ENCODE measurements at regions not wholly inside any gene's neighbourhood (a gene's known extent, or its start where the extent isn't known, plus 50 kb on each side); places are given as distances from the start of the nearest gene placed in this dataset.
A peak's percentile ranks its signal among the peaks of the same experiment; 100 is the strongest.

- no peaks in the 10 kb centered on the region for H3K9me1 ChIP-seq (ENCODE audit: control insufficient read depth, extremely low read depth, insufficient read depth, low read length)
- DNase-seq (ENCODE audit: low read depth, low spot score) (no peak), FAIRE-seq (no peak)
- no peaks in the 10 kb centered on the region for H4K20me1 ChIP-seq (ENCODE audit: control insufficient read depth, extremely low read depth, insufficient read depth, low read length)
- H3K36me3 ChIP-seq (ENCODE audit: control insufficient read depth in 2 of 2, extremely low read depth in 1 of 2, insufficient read depth in 2 of 2, low read length in 2 of 2): no peaks in the 10 kb centered on the region
- H3K4me1 ChIP-seq (ENCODE audit: control insufficient read depth, extremely low read depth, insufficient read depth, low read length): no peaks in the 10 kb centered on the region
- dilution Hi-C loops (cut with MboI; ENCODE audit: extremely low pct_ligation_motif_present, low sequenced_read_pairs): no loop called here
- H3K4me3 ChIP-seq (ENCODE audit: control insufficient read depth in 2 of 3, extremely low read depth in 1 of 3, insufficient read depth in 2 of 3, low read depth in 1 of 3, low read length in 3 of 3): no peak overlapping the region
- H2AFZ ChIP-seq (ENCODE audit: control insufficient read depth, low read length): no peak overlapping the region
- no peaks in the 10 kb centered on the region for H3K27me3 ChIP-seq (ENCODE audit: control insufficient read depth, extremely low read depth, insufficient read depth, low read length)
- H3K9ac ChIP-seq (ENCODE audit: control insufficient read depth, extremely low read depth, insufficient read depth, low read length): no peak overlapping the region
- H3K4me2 ChIP-seq (ENCODE audit: control insufficient read depth, extremely low read depth, insufficient read depth, low read depth, low read length): no peak overlapping the region
- TF ChIP-seq EZH2 (IDR thresholded peaks at IDR 0.05; ENCODE audit: low read length) (no peak), CTCF (optimal IDR thresholded peaks at IDR 0.05 in 1 of 3, IDR thresholded peaks at IDR 0.05 in 1 of 3, conservative IDR thresholded peaks at IDR 0.05 in 1 of 3; ENCODE audit: extremely low read depth in 1 of 3, insufficient read depth in 2 of 3, low read length in 3 of 3) (no peak)
- no peaks in the 10 kb centered on the region for H3K9me3 ChIP-seq (ENCODE audit: control insufficient read depth, low read depth, low read length)
- H3K79me2 ChIP-seq (ENCODE audit: control insufficient read depth, insufficient read depth, low read length): no peaks in the 10 kb centered on the region
- no peak overlapping the region for H3K27ac ChIP-seq (ENCODE audit: control insufficient read depth, insufficient read depth, low read length)
Observed at GRCh38 chr22:33129621-33130020, 71.4 kb upstream of the SYN3 start.

- no peak overlapping the region for H3K27ac ChIP-seq (ENCODE audit: control insufficient read depth, insufficient read depth, low read length)
- H3K4me2 ChIP-seq (ENCODE audit: control insufficient read depth, extremely low read depth, insufficient read depth, low read depth, low read length): no peak overlapping the region
- H3K36me3 ChIP-seq (ENCODE audit: control insufficient read depth in 2 of 2, extremely low read depth in 1 of 2, insufficient read depth in 2 of 2, low read length in 2 of 2): no peaks in the 10 kb centered on the region
- H3K9ac ChIP-seq (ENCODE audit: control insufficient read depth, extremely low read depth, insufficient read depth, low read length): no peak overlapping the region
- no peak overlapping the region for H2AFZ ChIP-seq (ENCODE audit: control insufficient read depth, low read length)
- TF ChIP-seq CTCF (optimal IDR thresholded peaks at IDR 0.05 in 1 of 3, IDR thresholded peaks at IDR 0.05 in 1 of 3, conservative IDR thresholded peaks at IDR 0.05 in 1 of 3; ENCODE audit: extremely low read depth in 1 of 3, insufficient read depth in 2 of 3, low read length in 3 of 3) (peak; percentile 57 to 69 (median 58)), EZH2 (IDR thresholded peaks at IDR 0.05; ENCODE audit: low read length) (no peak)
- no peak overlapping the region for H3K4me3 ChIP-seq (ENCODE audit: control insufficient read depth in 2 of 3, extremely low read depth in 1 of 3, insufficient read depth in 2 of 3, low read depth in 1 of 3, low read length in 3 of 3)
- DNase-seq (ENCODE audit: low read depth, low spot score): no peak
- H3K9me1 ChIP-seq (ENCODE audit: control insufficient read depth, extremely low read depth, insufficient read depth, low read length): no peaks in the 10 kb centered on the region
- H4K20me1 ChIP-seq (ENCODE audit: control insufficient read depth, extremely low read depth, insufficient read depth, low read length): no peaks in the 10 kb centered on the region
- no peaks in the 10 kb centered on the region for H3K79me2 ChIP-seq (ENCODE audit: control insufficient read depth, insufficient read depth, low read length)
- dilution Hi-C loops (cut with MboI; ENCODE audit: extremely low pct_ligation_motif_present, low sequenced_read_pairs): no loop called here
- H3K27me3 ChIP-seq (ENCODE audit: control insufficient read depth, extremely low read depth, insufficient read depth, low read length): no peaks in the 10 kb centered on the region
- no peaks in the 10 kb centered on the region for H3K4me1 ChIP-seq (ENCODE audit: control insufficient read depth, extremely low read depth, insufficient read depth, low read length)
- H3K9me3 ChIP-seq (ENCODE audit: control insufficient read depth, low read depth, low read length): no peaks in the 10 kb centered on the region
- peak; percentile 69 for FAIRE-seq
Observed at GRCh38 chr22:33126881-33127280, 68.7 kb upstream of the SYN3 start.

Data from keratinocyte (primary cell).